PFSK-1 (cell line): ENCODE measurements at regions not wholly inside any gene's neighbourhood (a gene's known extent, or its start where the extent isn't known, plus 50 kb on each side); places are given as distances from the start of the nearest gene placed in this dataset.

ENCODE experiments used
- FOXP2 ChIP-seq: optimal IDR thresholded peaks from 2 replicates; pipeline ENCODE3; 2011; ENCODE audit warnings: borderline replicate concordance, control low read depth, inconsistent platforms; ENCODE audit not compliant: insufficient read depth; ENCODE audit errors: extremely low read length, extremely low read depth
- POLR2AphosphoS5 ChIP-seq: IDR thresholded peaks from 2 replicates; pipeline ENCODE4 v1.6.1; 2012; ENCODE audit warnings: low read depth, mild to moderate bottlenecking, control low read depth, low read length, moderate library complexity
- REST ChIP-seq, 2 experiments: IDR thresholded peaks; 2 replicates each; pipeline versions ENCODE4 v1.6.1 to v1.8.0; 2011 to 2012; ENCODE audit warnings: low read depth in 2 of 2, low read length in 2 of 2, control low read depth in 1 of 2, inconsistent platforms in 1 of 2, mild to moderate bottlenecking in 1 of 2, moderate library complexity in 1 of 2; ENCODE audit not compliant: insufficient read depth in 1 of 2
- SIN3A ChIP-seq: IDR thresholded peaks from 2 replicates; pipeline ENCODE4 v1.6.1; 2012; ENCODE audit warnings: mild to moderate bottlenecking, low read length, moderate library complexity, borderline replicate concordance; ENCODE audit not compliant: insufficient read depth
- TAF1 ChIP-seq: IDR thresholded peaks from 2 replicates; pipeline ENCODE4 v1.6.1; 2012; ENCODE audit warnings: low read length, control low read depth, borderline replicate concordance; ENCODE audit not compliant: insufficient read depth

DNA sequence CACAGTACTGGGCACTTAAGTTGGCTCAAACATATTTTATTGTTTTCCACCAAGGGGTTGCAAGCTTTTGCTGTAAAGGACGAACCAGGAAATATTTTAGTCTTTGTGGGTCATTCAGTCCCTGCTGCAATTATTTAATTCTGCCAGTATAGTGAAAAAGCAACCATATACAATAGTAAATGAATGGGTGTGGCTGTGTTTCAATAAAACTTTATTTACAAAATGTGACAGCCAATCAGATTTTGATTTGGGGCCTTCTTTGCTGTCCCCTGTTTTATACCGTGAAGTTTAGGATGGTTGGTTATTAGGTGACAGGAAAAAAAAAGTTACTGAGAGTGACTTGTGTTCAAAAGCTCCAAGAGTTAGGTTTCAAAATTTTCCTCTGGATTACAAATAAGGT lies 956.4 kb downstream of the AACS start:
- TF ChIP-seq REST (IDR thresholded peaks at IDR 0.05; ENCODE audit: insufficient read depth in 1 of 2, low read depth in 2 of 2, low read length in 2 of 2) = no peak
- no peak for TF ChIP-seq TAF1
- TF ChIP-seq SIN3A = no peak
- no peak for TF ChIP-seq FOXP2

DNA sequence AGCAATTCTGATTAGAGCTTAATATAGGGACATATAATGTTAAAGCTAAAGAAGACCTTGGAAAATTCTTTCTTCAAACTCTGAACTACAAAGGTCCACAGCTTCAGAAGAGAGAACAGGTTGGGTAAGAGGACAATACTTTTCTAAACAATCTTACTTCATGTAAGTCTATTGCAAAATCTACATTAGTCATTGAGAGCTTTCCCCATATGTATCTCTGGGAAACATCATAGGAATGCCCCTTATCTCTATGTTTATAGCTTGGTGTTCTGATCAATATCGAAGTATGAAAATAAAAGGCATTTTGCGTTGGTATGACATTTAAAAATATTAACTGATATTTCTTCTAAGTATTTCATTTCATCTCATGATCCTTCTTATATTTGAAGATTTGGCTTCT lies 962.6 kb downstream of the AACS start:
- TF ChIP-seq REST (IDR thresholded peaks at IDR 0.05; ENCODE audit: insufficient read depth in 1 of 2, low read depth in 2 of 2, low read length in 2 of 2) (no peak), SIN3A (no peak), TAF1 (no peak), POLR2AphosphoS5 (no peak)

- TF ChIP-seq SIN3A (no peak), FOXP2 (no peak), TAF1 (no peak), POLR2AphosphoS5 (no peak), REST (IDR thresholded peaks at IDR 0.05; ENCODE audit: insufficient read depth in 1 of 2, low read depth in 2 of 2, low read length in 2 of 2) (no peak)
Measured at GRCh38 chr12:126030573-126030972, 965.3 kb downstream of the AACS start.

- TF ChIP-seq SIN3A (no peak), REST (IDR thresholded peaks at IDR 0.05; ENCODE audit: insufficient read depth in 1 of 2, low read depth in 2 of 2, low read length in 2 of 2) (no peak), TAF1 (no peak), POLR2AphosphoS5 (no peak), FOXP2 (no peak)
Measured at GRCh38 chr12:126033751-126034150, 968.5 kb downstream of the AACS start.

- TF ChIP-seq SIN3A (no peak), FOXP2 (no peak), REST (IDR thresholded peaks at IDR 0.05; ENCODE audit: insufficient read depth in 1 of 2, low read depth in 2 of 2, low read length in 2 of 2) (no peak), POLR2AphosphoS5 (no peak), TAF1 (no peak)
Measured at GRCh38 chr12:126036348-126036747, 971.1 kb downstream of the AACS start.
